LNCAP (cell line): ENCODE measurements at regions not wholly inside any gene's neighbourhood (a gene's known extent, or its start where the extent isn't known, plus 50 kb on each side); places are given as distances from the start of the nearest gene placed in this dataset.

Source experiments
- CTCF ChIP-seq: fragments of 450-650 bp; IDR thresholded peaks from 2 replicates; pipeline ENCODE4 v1.5.1; 2017; ENCODE audit warnings: mild to moderate bottlenecking

GRCh38 chr12:20188930-20189653 is 179.2 kb upstream of the PDE3A start:
- no peak for TF ChIP-seq CTCF

GRCh38 chr12:20189767-20190166 is 178.6 kb upstream of the PDE3A start:
- no peak for TF ChIP-seq CTCF

GRCh38 chr12:20194171-20194570 is 174.2 kb upstream of the PDE3A start:
- TF ChIP-seq CTCF, result no peak

GRCh38 chr12:20196767-20197166 is 171.6 kb upstream of the PDE3A start:
- TF ChIP-seq CTCF, result no peak

- no peak for TF ChIP-seq CTCF
Observed at GRCh38 chr12:20197411-20197810, 170.9 kb upstream of the PDE3A start.

GRCh38 chr12:20199780-20200179 is 168.6 kb upstream of the PDE3A start:
- no peak for TF ChIP-seq CTCF

- no peak for TF ChIP-seq CTCF
Observed at GRCh38 chr12:20201733-20202132, 166.6 kb upstream of the PDE3A start.

- no peak for TF ChIP-seq CTCF
Observed at GRCh38 chr12:20205854-20206253, 162.5 kb upstream of the PDE3A start.
